IMR-90 (cell line): ENCODE measurements at regions not wholly inside any gene's neighbourhood (a gene's known extent, or its start where the extent isn't known, plus 50 kb on each side); places are given as distances from the start of the nearest gene placed in this dataset.

Experiments used
- BHLHE40 ChIP-seq: fragments of 150-350 bp; IDR thresholded peaks from 2 replicates; pipeline ENCODE4 v1.6.1; 2016; ENCODE audit warnings: mild to moderate bottlenecking, low read depth, low read length
- CEBPB ChIP-seq: IDR thresholded peaks from 2 replicates; pipeline ENCODE4 v1.6.1; 2012; ENCODE audit warnings: low read depth, low read length, improper control_type of control experiment
- CTCF ChIP-seq: conservative IDR thresholded peaks from 2 replicates; pipeline ENCODE4 v1.5.1; 2012; ENCODE audit warnings: mild to moderate bottlenecking, low read depth, low read length, improper control_type of control experiment
- ELK1 ChIP-seq: fragments of 150-350 bp; IDR thresholded peaks from 2 replicates; pipeline ENCODE4 v1.6.1; 2016; ENCODE audit warnings: low read depth, mild to moderate bottlenecking, low read length, moderate library complexity, borderline replicate concordance
- FOS ChIP-seq: fragments of 150-350 bp; IDR thresholded peaks from 2 replicates; pipeline ENCODE4 v1.6.1; 2016; ENCODE audit warnings: low read depth, low read length
- MAZ ChIP-seq: IDR thresholded peaks from 2 replicates; pipeline ENCODE4 v1.6.1; 2012; ENCODE audit warnings: low read depth, mild to moderate bottlenecking, low read length, improper control_type of control experiment, moderate library complexity, borderline replicate concordance
- MXI1 ChIP-seq: IDR thresholded peaks from 2 replicates; pipeline ENCODE4 v1.6.1; 2012; ENCODE audit warnings: low read depth, mild to moderate bottlenecking, low read length, moderate library complexity, borderline replicate concordance
- NFE2L2 ChIP-seq: fragments of 150-350 bp; IDR thresholded peaks from 2 replicates; pipeline ENCODE4 v1.6.1; 2016; ENCODE audit warnings: low read depth, mild to moderate bottlenecking, low read length
- POLR2A ChIP-seq: IDR thresholded peaks from 2 replicates; pipeline ENCODE4 v1.6.1; 2012; ENCODE audit warnings: mild to moderate bottlenecking, low read depth, low read length
- RCOR1 ChIP-seq: IDR thresholded peaks from 2 replicates; pipeline ENCODE4 v1.6.1; 2012; ENCODE audit warnings: mild to moderate bottlenecking, low read length, improper control_type of control experiment; ENCODE audit not compliant: insufficient replicate concordance
- RFX5 ChIP-seq: IDR thresholded peaks from 2 replicates; pipeline ENCODE4 v1.8.0; 2012; ENCODE audit warnings: low read depth, mild to moderate bottlenecking, low read length, moderate library complexity
- SMC3 ChIP-seq: fragments of 150-350 bp; IDR thresholded peaks from 2 replicates; pipeline ENCODE4 v1.6.1; 2016; ENCODE audit warnings: low read depth, mild to moderate bottlenecking, antibody characterized with exemption, low read length, moderate library complexity
- USF2 ChIP-seq: fragments of 150-350 bp; IDR thresholded peaks from 2 replicates; pipeline ENCODE4 v1.6.1; 2017; ENCODE audit warnings: mild to moderate bottlenecking, antibody characterized with exemption, low read length, low read depth

- TF ChIP-seq MXI1: no peak
- TF ChIP-seq CTCF: no peak
- no peak for TF ChIP-seq RCOR1
- TF ChIP-seq POLR2A: no peak
- TF ChIP-seq MAZ: no peak
- TF ChIP-seq RFX5: no peak
- TF ChIP-seq SMC3: no peak
- no peak for TF ChIP-seq CEBPB
- TF ChIP-seq ELK1: no peak
- TF ChIP-seq FOS: no peak
- no peak for TF ChIP-seq USF2
- TF ChIP-seq NFE2L2: no peak
- no peak for TF ChIP-seq BHLHE40
Measured at GRCh38 chr1:72601035-72601674, 318.8 kb upstream of the NEGR1 start.
